Body of pancreas (tissue), 4 donors: ENCODE measurements at regions not wholly inside any gene's neighbourhood (a gene's known extent, or its start where the extent isn't known, plus 50 kb on each side); places are given as distances from the start of the nearest gene placed in this dataset.

ENCODE experiments used
- ATAC-seq: fragments of 150-250 bp; one replicate; pipeline ENCODE4 v1.9.1; 2016
- DNase-seq, 4 donors: peaks; one replicate each; pipeline ENCODE4 v3.0.0-alpha.2; 2019
- H3K27ac ChIP-seq, 4 donors: fragments of 200-600 bp; sonication (generic); 1 replicate in 3 of 4; 2 replicates in 1 of 4; pipeline versions ENCODE4 v1.5.1 to v1.6.1; 2016 to 2019; ENCODE audit warnings: mild to moderate bottlenecking in 1 of 4, mixed read lengths in 1 of 4, moderate library complexity in 1 of 4
- H3K27me3 ChIP-seq, 2 donors: fragments of 200-600 bp; sonication (generic); one replicate each; pipeline ENCODE4 v1.6.0; 2016; ENCODE audit warnings: mild to moderate bottlenecking in 1 of 2
- H3K36me3 ChIP-seq, 2 donors: fragments of 200-600 bp; sonication (generic); replicated peaks in 1 of 2; 2 replicates each; pipeline ENCODE4 v1.5.1; 2016; ENCODE audit warnings: low read depth in 2 of 2; ENCODE audit not compliant: insufficient read depth in 1 of 2
- H3K4me1 ChIP-seq: fragments of 200-600 bp; sonication (generic); one replicate; pipeline ENCODE4 v1.6.0; 2016
- H3K4me3 ChIP-seq, 2 donors: fragments of 200-600 bp; sonication (generic); 1 replicate in 1 of 2; 2 replicates in 1 of 2; pipeline ENCODE4 v1.5.1; 2016 to 2019
- H3K9me3 ChIP-seq, 3 donors: fragments of 200-600 bp; sonication (generic); 1 replicate in 2 of 3; 2 replicates in 1 of 3; pipeline ENCODE4 v1.5.1; 2016
- POLR2A ChIP-seq, 3 donors: fragments of 450-650 bp; IDR thresholded peaks; one replicate each; pipeline ENCODE4 v1.6.1; 2016; ENCODE audit warnings: antibody characterized with exemption in 3 of 3, mild to moderate bottlenecking in 2 of 3
- WGBS, 2 donors: methylation state at CpG; one replicate each; pipeline ENCODE4 v1.1.5; 2017; 5-methylcytosine and 5-hydroxymethylcytosine counted together
- intact Hi-C: fragments of 100-400 bp; cut with DNase I; formaldehyde crosslinking; loops from one replicate; pipeline ENCODE4 v1.15.1; 2023
- TF ChIP-seq, protein P1 (sequence below), 7 experiments: fragments of 450-650 bp in 4 of 7; fragments of 200-600 bp in 3 of 7; sonication (generic) in 3 of 7; IDR thresholded peaks; one replicate each; pipeline ENCODE4 v1.5.1; 2016 to 2019; ENCODE audit warnings: antibody characterized with exemption in 7 of 7

DNA sequence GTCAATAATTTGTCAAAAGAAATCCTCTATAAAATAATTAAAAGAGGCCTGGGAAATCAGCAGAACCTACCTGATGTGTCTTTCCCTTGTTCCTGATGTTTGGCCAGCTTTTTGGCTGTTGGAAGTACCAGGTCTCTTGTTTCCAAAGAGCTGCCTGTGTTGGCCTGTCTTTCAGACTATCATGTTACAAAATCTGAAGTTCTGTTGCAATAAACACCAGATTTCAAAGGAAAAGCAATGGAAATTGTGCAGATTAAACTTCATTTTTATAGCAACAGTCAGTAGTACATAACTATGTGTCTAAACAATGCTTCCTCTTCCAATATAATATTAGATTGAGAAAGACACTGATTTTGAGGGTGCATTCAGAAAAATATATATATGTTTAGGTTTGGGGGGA lies 647.2 kb upstream of the CXADR start:
- ATAC-seq (no peak), DNase-seq (no peak)
- no peak for TF ChIP-seq POLR2A (IDR thresholded peaks at IDR 0.05)
- TF ChIP-seq, protein P1, sequence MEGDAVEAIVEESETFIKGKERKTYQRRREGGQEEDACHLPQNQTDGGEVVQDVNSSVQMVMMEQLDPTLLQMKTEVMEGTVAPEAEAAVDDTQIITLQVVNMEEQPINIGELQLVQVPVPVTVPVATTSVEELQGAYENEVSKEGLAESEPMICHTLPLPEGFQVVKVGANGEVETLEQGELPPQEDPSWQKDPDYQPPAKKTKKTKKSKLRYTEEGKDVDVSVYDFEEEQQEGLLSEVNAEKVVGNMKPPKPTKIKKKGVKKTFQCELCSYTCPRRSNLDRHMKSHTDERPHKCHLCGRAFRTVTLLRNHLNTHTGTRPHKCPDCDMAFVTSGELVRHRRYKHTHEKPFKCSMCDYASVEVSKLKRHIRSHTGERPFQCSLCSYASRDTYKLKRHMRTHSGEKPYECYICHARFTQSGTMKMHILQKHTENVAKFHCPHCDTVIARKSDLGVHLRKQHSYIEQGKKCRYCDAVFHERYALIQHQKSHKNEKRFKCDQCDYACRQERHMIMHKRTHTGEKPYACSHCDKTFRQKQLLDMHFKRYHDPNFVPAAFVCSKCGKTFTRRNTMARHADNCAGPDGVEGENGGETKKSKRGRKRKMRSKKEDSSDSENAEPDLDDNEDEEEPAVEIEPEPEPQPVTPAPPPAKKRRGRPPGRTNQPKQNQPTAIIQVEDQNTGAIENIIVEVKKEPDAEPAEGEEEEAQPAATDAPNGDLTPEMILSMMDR (IDR thresholded peaks at IDR 0.05) = no peak
- intact Hi-C loops = no loop called here
- no peaks in the 10 kb centered on the region for H3K4me1 ChIP-seq
- no peaks in the 10 kb centered on the region for H3K27me3 ChIP-seq
- no peaks in the 10 kb centered on the region for H3K36me3 ChIP-seq
- no peak overlapping the region for H3K27ac ChIP-seq
- no peaks in the 10 kb centered on the region for H3K9me3 ChIP-seq
- H3K4me3 ChIP-seq = no peak overlapping the region

GRCh38 chr21:16866851-16867250 lies 646.0 kb upstream of the CXADR start:
- ATAC-seq = no peak
- intact Hi-C loops = no loop called here
- no peak for DNase-seq
- Histone ChIP-seq H3K4me1 (no peaks in the 10 kb centered on the region), H3K27ac (no peak overlapping the region), H3K27me3 (no peaks in the 10 kb centered on the region), H3K4me3 (no peak overlapping the region), H3K36me3 (no peaks in the 10 kb centered on the region), H3K9me3 (no peaks in the 10 kb centered on the region)
- WGBS, 2 donors = 77 to 79% methylated on average over 4 of the region's 4 CpGs
- TF ChIP-seq, protein P1 (IDR thresholded peaks at IDR 0.05) = no peak
- TF ChIP-seq POLR2A (IDR thresholded peaks at IDR 0.05) = no peak

DNA sequence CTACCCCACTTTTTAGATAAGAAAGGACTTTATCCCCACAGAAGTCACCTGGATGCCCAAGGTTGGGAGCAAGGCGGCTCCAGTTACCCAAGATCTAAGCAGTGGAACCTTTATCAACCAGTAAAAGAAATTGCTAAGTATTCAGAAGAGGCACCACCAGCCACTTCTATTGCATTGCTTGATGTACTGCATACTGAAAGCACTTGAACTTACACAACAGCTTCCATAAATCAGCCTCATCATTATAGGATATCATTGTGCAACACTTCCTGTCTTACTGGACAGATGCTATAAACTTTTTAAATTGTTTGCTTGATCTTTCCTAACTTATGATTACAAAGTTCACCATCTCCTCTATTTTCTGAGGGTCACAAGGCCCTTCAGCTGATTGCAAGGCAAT lies 642.7 kb upstream of the CXADR start:
- no peaks in the 10 kb centered on the region for H3K27me3 ChIP-seq
- H3K36me3 ChIP-seq = no peaks in the 10 kb centered on the region
- H3K27ac ChIP-seq = no peak overlapping the region
- no peak for TF ChIP-seq POLR2A (IDR thresholded peaks at IDR 0.05)
- TF ChIP-seq, protein P1 (IDR thresholded peaks at IDR 0.05) = no peak
- no peak overlapping the region for H3K4me3 ChIP-seq
- H3K4me1 ChIP-seq = no peaks in the 10 kb centered on the region
- intact Hi-C loops = no loop called here
- WGBS, 2 donors = 77 to 81% methylated on average over 1 of the region's 1 CpG
- ATAC-seq (no peak), DNase-seq (no peak)
- H3K9me3 ChIP-seq = no peaks in the 10 kb centered on the region

GRCh38 chr21:16872616-16873015 lies 640.2 kb upstream of the CXADR start:
- WGBS, 2 donors = 78 to 84% methylated on average over 1 of the region's 1 CpG
- Histone ChIP-seq H3K4me1 (no peaks in the 10 kb centered on the region), H3K36me3 (no peaks in the 10 kb centered on the region), H3K9me3 (no peaks in the 10 kb centered on the region), H3K4me3 (no peak overlapping the region), H3K27me3 (no peaks in the 10 kb centered on the region), H3K27ac (no peak overlapping the region)
- no peak for ATAC-seq
- no peak for TF ChIP-seq POLR2A (IDR thresholded peaks at IDR 0.05)
- TF ChIP-seq, protein P1 (IDR thresholded peaks at IDR 0.05) = no peak
- no peak for DNase-seq
- intact Hi-C loops = no loop called here

DNA sequence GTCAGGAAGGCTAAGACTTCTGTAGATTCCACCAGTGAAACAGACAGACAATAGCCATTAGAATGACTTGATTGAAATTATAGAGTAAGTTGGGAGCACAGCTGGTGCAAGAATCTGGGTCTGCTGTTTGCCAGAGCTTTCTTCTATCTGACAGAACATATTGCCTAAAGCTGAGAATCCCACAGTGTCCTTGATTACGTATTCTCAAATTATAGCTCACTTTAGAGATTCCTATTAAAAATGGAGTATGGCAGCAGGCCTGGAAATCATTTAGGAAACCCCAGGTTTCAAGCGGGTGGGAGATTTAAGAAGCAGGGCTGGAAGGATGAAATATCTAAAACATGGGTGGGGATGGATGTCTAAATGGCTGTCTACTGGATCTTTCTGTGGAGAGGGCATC lies 639.7 kb upstream of the CXADR start:
- intact Hi-C loops = no loop called here
- Histone ChIP-seq H3K9me3 (no peaks in the 10 kb centered on the region), H3K27ac (no peak overlapping the region)

More for the DNA sequence above, 639.7 kb upstream of the CXADR start:
- no peak for TF ChIP-seq POLR2A (IDR thresholded peaks at IDR 0.05)
- TF ChIP-seq, protein P1 (IDR thresholded peaks at IDR 0.05) = no peak
- 63 to 70% methylated on average over 2 of the region's 2 CpGs for WGBS, 2 donors
- ATAC-seq (no peak), DNase-seq (no peak)
- no peaks in the 10 kb centered on the region for H3K36me3 ChIP-seq
- no peaks in the 10 kb centered on the region for H3K4me1 ChIP-seq
- H3K4me3 ChIP-seq = no peak overlapping the region
- no peaks in the 10 kb centered on the region for H3K27me3 ChIP-seq
